C4-2B (cell line): ENCODE measurements at regions not wholly inside any gene's neighbourhood (a gene's known extent, or its start where the extent isn't known, plus 50 kb on each side); places are given as distances from the start of the nearest gene placed in this dataset.

Experiments used
- H3K27ac ChIP-seq: fragments of 450-650 bp; 2 replicates; pipeline ENCODE4 v1.5.1; 2017
- ZFX ChIP-seq: fragments of 450-650 bp; IDR thresholded peaks from 2 replicates; pipeline ENCODE4 v1.6.1; 2017
- TF ChIP-seq, protein P1 (sequence below): fragments of 450-650 bp; conservative IDR thresholded peaks from 2 replicates; pipeline ENCODE4 v1.5.1; 2017; ENCODE audit warnings: mild to moderate bottlenecking

DNA sequence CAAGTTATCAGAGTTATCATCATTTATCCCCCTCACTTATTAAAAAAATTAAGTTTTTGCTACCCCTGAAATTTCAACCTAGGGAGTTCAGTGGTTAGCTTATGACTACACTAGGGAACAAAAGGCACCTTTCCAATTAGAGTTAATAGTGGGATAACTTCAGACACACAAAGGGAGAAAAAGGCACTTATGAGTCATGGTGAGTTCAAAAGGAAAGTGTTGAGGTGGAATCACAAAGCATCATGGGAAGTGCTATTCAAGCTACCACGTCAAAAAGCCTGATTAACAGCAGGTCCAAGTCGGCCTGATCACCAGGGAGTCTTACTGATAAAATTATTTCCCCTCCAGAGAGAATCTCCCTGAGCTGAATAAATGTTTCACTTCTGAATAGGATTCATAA is 165.7 kb downstream of the C7orf25 start:
- H3K27ac ChIP-seq, result no peak overlapping the region
- TF ChIP-seq ZFX, result no peak
- TF ChIP-seq, protein P1, sequence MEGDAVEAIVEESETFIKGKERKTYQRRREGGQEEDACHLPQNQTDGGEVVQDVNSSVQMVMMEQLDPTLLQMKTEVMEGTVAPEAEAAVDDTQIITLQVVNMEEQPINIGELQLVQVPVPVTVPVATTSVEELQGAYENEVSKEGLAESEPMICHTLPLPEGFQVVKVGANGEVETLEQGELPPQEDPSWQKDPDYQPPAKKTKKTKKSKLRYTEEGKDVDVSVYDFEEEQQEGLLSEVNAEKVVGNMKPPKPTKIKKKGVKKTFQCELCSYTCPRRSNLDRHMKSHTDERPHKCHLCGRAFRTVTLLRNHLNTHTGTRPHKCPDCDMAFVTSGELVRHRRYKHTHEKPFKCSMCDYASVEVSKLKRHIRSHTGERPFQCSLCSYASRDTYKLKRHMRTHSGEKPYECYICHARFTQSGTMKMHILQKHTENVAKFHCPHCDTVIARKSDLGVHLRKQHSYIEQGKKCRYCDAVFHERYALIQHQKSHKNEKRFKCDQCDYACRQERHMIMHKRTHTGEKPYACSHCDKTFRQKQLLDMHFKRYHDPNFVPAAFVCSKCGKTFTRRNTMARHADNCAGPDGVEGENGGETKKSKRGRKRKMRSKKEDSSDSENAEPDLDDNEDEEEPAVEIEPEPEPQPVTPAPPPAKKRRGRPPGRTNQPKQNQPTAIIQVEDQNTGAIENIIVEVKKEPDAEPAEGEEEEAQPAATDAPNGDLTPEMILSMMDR, result no peak

DNA sequence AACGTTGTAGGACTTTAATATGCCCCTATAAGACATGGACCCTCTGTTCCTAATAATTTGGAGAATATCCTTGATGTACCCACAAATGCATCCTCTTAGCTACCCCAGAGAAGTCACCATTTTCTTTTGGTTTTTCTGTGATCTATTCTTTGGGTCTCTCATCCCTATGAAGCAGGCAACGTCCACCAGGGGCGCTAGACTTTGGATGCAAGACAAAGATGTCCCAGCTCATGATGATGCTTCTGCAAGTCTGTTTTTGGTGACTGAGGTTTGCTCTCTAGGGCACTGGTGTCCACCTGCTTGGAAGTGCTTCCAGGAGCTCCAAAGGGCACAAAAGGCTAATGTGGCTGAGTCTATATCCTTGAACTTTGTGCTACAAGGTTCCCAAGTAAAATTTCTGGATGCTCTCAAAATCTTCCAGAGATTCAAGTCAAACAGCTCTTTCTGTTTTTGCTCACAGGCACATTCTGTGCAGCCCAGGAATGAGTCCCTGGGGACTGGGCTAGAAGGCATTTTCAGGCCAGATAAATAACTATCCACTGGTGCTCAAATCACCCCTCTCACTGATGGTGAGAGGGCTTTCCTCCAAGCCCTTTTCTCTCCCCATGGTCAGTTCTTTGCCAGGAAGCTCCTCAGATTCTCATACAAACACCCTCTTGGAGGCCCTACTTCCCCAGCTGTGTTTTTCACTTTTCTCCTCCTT is 166.4 kb downstream of the C7orf25 start:
- no peak for TF ChIP-seq ZFX
- TF ChIP-seq, protein P1, result peak; percentile 90
- H3K27ac ChIP-seq, result no peak overlapping the region

DNA sequence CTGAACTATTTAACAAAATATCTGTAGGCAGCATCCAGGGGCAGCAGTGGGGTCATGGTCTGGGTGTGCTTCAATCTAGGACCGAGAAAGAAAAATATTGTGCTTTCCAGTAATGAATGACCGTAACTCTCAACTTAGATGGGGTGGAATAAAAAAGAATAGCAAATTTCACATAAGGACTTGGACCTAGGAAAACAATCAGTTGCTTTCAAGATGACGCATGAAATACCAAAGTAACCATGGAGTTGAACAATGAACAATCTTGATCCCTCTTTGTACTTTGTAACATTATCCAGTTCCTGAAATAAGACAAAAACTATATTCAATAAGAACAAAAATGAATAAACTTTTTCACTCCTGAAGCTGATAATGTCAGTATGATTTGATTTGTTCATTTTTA is 167.1 kb downstream of the C7orf25 start:
- H3K27ac ChIP-seq, result no peak overlapping the region
- TF ChIP-seq, protein P1, result no peak
- no peak for TF ChIP-seq ZFX

DNA sequence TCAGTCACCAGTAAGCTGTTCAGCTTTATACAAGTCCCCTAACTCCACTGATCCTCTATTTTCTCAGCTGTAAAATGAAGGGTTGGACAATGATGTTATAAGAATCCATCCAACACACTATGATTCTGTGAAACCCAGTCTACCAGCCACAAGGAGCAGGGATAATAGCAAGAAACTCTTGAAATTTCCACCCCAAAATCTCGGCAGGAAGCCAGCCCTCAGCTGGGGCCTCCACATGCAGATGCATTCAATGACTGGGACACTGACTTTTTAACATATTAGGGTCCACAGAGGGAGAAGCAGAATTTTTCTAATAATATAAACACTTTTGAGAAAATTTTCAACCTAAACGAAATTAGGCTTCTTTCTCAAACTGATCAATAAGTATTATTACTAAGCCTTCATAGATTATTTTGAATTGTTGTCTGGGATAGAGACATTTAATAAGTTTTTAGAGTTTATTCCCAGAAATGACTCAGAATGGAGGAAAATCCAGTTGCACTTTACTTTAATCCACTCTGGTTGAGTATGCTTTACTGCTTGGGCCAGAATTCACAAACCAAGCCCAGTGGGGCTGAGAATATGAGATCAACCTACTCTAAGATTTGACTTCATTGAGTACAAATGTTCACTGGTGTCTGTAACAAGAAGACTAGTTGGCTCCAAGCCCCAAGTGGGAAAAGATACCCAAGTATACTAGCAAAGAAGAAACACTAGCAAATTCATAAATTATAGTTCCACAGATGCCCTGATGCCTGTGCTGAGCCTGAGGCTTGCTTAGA is 168.6 kb downstream of the C7orf25 start:
- no peak for TF ChIP-seq ZFX
- no peak overlapping the region for H3K27ac ChIP-seq

- no peak overlapping the region for H3K27ac ChIP-seq
- TF ChIP-seq, protein P1, result no peak
- no peak for TF ChIP-seq ZFX
Observed at GRCh38 chr7:42742318-42742717, 169.6 kb downstream of the C7orf25 start.

DNA sequence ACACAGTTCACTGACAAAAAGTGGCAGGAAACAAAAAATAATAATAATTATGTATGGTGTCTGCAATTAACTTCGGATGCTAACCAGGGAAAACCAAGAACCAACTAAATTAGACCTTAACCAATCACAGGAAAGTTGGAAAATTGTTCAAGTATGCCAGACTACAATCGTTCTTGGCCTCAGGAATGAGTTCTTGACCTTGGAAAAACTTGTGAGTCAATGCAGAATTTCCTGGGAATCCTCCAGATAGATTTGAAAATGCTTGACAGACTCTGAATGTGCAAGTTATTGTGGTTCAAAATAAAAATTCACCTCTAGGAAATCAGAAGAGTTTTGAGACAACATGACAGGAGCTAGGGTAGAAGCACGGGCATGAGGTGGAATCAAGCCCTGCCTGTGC is 171.5 kb downstream of the C7orf25 start:
- TF ChIP-seq, protein P1, result no peak
- no peak for TF ChIP-seq ZFX

DNA sequence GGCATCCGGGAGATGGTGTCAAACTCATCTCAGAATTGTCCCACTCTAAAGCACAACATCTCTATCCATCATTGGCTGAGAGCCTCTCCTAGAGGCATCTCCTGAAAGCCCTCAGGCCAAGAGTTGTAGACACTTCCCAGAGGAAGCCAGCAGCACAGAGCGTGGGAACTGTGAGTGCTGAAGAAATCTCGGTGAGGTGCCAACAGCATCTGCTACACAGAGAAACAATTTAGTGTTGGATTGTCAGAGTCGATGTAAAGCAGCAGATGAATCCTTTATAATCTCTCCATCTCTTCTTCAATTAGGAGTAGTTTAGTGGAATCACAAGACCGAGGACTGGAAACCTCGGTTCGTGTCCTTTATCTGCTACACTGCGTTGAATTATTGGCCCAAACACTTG is 172.2 kb downstream of the C7orf25 start:
- TF ChIP-seq, protein P1, result no peak
- TF ChIP-seq ZFX, result no peak
- H3K27ac ChIP-seq, result no peak overlapping the region

More for the DNA sequence above, 171.5 kb downstream of the C7orf25 start:
- H3K27ac ChIP-seq, result no peak overlapping the region
